ENCODE measurements at regions not wholly inside any gene's neighbourhood (a gene's known extent, or its start where the extent isn't known, plus 50 kb on each side); places are given as distances from the start of the nearest gene placed in this dataset.

DNA sequence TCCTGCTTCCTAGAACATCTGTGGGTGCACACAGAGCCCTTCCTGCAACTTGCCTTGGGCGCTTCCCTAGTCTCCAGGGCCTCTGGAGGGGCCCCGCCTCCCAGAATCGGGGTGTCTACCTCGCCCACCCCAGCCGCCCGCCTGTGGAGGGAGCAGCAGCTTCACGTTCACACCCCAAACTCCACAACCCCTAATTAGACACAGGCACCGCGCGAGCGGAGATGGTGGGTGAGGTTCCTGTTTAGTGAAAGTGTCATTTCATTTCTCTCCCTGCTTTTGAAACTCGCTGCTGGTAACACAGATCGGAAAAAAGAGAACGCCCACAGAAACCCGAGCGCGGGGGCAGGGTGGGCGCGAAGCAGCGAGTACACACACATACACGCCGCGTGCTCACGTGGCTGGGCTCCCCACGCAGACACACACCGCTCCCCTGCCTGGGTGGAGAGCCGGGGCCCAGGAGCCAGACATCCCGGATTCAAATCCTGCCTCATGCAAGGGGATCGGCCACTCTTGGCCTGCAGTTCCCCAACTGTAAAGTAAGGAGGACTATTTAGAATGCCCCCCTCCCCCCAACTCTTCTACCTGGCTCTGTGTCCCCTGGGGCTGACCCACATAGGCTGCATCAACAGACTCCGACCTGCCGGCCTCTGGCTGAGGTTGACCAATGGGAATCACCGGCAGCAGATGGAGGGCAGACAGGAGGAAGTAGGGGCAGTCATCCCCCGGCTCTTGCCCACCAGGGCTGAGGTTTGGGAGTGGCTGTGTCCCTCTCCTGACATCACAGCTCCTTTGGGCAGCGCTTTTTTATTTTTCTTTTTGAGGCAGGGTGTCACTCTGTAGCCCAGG lies 79.2 kb upstream of the NCOR2 start:
- TF ChIP-seq, protein P1, sequence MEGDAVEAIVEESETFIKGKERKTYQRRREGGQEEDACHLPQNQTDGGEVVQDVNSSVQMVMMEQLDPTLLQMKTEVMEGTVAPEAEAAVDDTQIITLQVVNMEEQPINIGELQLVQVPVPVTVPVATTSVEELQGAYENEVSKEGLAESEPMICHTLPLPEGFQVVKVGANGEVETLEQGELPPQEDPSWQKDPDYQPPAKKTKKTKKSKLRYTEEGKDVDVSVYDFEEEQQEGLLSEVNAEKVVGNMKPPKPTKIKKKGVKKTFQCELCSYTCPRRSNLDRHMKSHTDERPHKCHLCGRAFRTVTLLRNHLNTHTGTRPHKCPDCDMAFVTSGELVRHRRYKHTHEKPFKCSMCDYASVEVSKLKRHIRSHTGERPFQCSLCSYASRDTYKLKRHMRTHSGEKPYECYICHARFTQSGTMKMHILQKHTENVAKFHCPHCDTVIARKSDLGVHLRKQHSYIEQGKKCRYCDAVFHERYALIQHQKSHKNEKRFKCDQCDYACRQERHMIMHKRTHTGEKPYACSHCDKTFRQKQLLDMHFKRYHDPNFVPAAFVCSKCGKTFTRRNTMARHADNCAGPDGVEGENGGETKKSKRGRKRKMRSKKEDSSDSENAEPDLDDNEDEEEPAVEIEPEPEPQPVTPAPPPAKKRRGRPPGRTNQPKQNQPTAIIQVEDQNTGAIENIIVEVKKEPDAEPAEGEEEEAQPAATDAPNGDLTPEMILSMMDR (IDR thresholded peaks at IDR 0.05; ENCODE audit: low read depth, low read length, poor library complexity, severe bottlenecking) = no peak
- no peak for TF ChIP-seq EZH2phosphoT487 (IDR thresholded peaks at IDR 0.05; ENCODE audit: borderline replicate concordance, low read length)

All from DOHH2 (cell line).